ENCODE measurements at regions not wholly inside any gene's neighbourhood (a gene's known extent, or its start where the extent isn't known, plus 50 kb on each side); places are given as distances from the start of the nearest gene placed in this dataset.

- TF ChIP-seq CTCF (IDR thresholded peaks at IDR 0.05 in 4 of 5, conservative IDR thresholded peaks at IDR 0.05 in 1 of 5) (no peak), POLR2A (IDR thresholded peaks at IDR 0.05) (no peak)
Observed at GRCh38 chr1:94640125-94640524, 98.6 kb upstream of the F3 start.
